Natural killer cell treated with Interleukin-12 subunit alpha and Interleukin-12 subunit beta and Interleukin-15 and Interleukin-18, amount 100 ng/mL, for 72 hours (primary cell): ENCODE measurements at regions not wholly inside any gene's neighbourhood (a gene's known extent, or its start where the extent isn't known, plus 50 kb on each side); places are given as distances from the start of the nearest gene placed in this dataset.
"Not testable (repeated sequence)": the region's sequence is repeated elsewhere in the genome, so short reads cannot be mapped to it uniquely, and the experiment has no call there.

Source experiments
- ATAC-seq, 2 donors: fragments of 150-1000 bp; cut with Tn5 transposase in 1 of 2; sonication (Bioruptor Pico), chemical (Tn5 transposase) in 1 of 2; 2 replicates each; pipeline ENCODE4 v1.10.0; 2021
- DNase-seq: peaks from one replicate; pipeline ENCODE4 v3.0.0; 2022; ENCODE audit warnings: low spot score
- H3K27ac Mint-ChIP-seq, 2 donors: 1 replicate in 1 of 2; 2 replicates in 1 of 2; pipeline ENCODE4 v1.8.0; 2022; ENCODE audit warnings: mixed read lengths in 2 of 2, mild to moderate bottlenecking in 1 of 2, moderate library complexity in 1 of 2
- H3K27me3 Mint-ChIP-seq, 2 donors: 1 replicate in 1 of 2; 2 replicates in 1 of 2; pipeline ENCODE4 v1.8.0; 2022; ENCODE audit warnings: mixed read lengths in 2 of 2
- H3K36me3 Mint-ChIP-seq: one replicate; pipeline ENCODE4 v1.8.0; 2022; ENCODE audit warnings: mixed read lengths
- H3K4me1 Mint-ChIP-seq, 2 donors: 1 replicate in 1 of 2; 2 replicates in 1 of 2; pipeline ENCODE4 v1.8.0; 2022; ENCODE audit warnings: low read depth in 2 of 2, mixed read lengths in 2 of 2, mild to moderate bottlenecking in 1 of 2
- H3K4me3 Mint-ChIP-seq: one replicate; pipeline ENCODE4 v1.8.0; 2022; ENCODE audit warnings: mixed read lengths
- H3K9me3 Mint-ChIP-seq: 2 replicates; pipeline ENCODE4 v1.8.0; 2022; ENCODE audit warnings: mixed read lengths

DNA sequence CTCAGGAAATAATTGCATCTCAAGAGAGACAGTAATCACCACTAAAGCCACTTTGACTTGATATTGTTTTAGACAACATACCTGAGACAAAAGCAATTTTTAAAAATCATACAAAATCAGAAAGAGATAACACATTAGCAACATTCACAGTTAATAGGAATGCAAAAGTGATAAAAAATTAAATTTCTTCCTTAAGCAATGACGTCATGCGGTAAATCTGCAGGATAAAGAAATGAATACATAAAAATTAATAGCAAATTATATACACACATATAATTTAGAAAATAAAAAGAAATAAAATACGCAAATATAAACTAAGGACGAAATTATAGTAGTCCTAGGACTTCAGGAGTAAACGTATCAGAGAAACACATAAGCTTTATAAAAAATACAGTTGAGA, 866.5 kb upstream of the PRKX start:
- H3K27me3 Mint-ChIP-seq, result no peaks in the 10 kb centered on the region
- H3K4me1 Mint-ChIP-seq, result no peaks in the 10 kb centered on the region
- H3K4me3 Mint-ChIP-seq, result no peak overlapping the region
- no peaks in the 10 kb centered on the region for H3K36me3 Mint-ChIP-seq
- ATAC-seq (no peak), DNase-seq (no peak)
- peaks cover 7% of the 10 kb centered on the region for H3K9me3 Mint-ChIP-seq
- no peak overlapping the region for H3K27ac Mint-ChIP-seq

DNA sequence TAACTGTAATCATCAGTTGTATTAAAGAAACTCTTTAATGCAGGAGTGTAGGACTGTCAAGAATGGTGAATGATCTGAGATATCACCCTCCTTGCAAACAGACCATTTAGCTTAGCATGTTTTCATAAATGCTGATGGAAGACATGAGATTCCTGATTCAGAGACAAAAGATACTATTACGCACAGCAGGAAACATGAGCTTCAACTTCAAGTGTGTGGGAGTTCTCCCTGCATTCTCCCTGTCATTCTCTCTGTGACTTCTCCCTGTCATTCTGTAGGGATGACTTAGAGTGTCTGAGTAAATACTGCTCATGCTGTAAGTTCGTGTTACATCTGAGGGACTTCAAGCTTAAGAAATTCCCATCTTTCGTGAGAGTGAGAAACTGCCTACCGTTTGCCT, 866.0 kb upstream of the PRKX start:
- Mint-ChIP-seq H3K4me1 (no peaks in the 10 kb centered on the region), H3K4me3 (no peak overlapping the region), H3K36me3 (no peaks in the 10 kb centered on the region), H3K27ac (no peak overlapping the region), H3K27me3 (no peaks in the 10 kb centered on the region), H3K9me3 (peaks cover 2% of the 10 kb centered on the region)
- ATAC-seq (no peak), DNase-seq (no peak)

DNA sequence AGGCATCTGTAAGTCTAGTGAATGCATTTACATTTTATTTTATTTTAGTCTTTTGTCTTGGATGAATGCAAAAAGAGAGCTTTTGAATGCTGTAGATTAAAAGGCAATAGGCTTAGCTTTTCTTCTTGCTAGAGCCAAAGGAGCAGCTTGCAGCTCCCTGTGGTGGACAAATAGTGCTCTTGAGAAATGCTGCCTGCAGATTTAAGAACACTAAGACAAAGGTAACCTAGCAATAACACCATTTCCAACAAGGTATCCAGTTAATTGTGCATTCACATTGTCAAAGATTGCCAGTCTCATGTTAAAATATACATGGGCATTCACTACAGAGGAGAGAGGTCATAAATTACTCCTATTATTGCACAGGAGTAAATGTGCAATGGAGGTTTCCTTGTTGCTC, 859.2 kb upstream of the PRKX start:
- no peak overlapping the region for H3K4me3 Mint-ChIP-seq
- H3K36me3 Mint-ChIP-seq, result no peaks in the 10 kb centered on the region
- H3K27ac Mint-ChIP-seq, result no peak overlapping the region
- DNase-seq (no peak), ATAC-seq (no peak)
- no peaks in the 10 kb centered on the region for H3K4me1 Mint-ChIP-seq
- H3K27me3 Mint-ChIP-seq, result no peaks in the 10 kb centered on the region
- H3K9me3 Mint-ChIP-seq, result peaks cover 8% of the 10 kb centered on the region

DNA sequence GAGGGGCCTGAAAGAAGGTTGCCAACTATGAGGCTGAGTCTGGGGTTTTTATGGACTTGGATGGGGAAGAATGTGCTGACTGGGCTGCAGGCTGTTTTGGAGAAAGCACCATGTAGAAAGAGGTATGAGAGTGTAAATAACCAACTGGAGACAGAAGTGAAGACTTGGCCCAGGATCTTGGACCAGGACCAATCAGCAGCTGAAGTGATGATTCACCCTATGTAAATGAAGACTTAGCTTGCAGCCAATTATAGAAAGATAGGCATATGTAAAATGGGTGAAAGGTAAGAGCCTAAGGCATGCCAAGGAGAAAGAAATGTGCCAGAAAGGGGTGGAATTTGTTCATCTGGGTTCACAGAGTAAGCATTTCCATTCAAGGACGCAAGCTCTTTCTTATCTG, 856.7 kb upstream of the PRKX start:
- H3K9me3 Mint-ChIP-seq, result peaks cover 10% of the 10 kb centered on the region
- no peak overlapping the region for H3K4me3 Mint-ChIP-seq
- no peaks in the 10 kb centered on the region for H3K4me1 Mint-ChIP-seq
- ATAC-seq, result no peak
- H3K36me3 Mint-ChIP-seq, result no peaks in the 10 kb centered on the region
- no peak overlapping the region for H3K27ac Mint-ChIP-seq
- no peak for DNase-seq
- no peaks in the 10 kb centered on the region for H3K27me3 Mint-ChIP-seq

DNA sequence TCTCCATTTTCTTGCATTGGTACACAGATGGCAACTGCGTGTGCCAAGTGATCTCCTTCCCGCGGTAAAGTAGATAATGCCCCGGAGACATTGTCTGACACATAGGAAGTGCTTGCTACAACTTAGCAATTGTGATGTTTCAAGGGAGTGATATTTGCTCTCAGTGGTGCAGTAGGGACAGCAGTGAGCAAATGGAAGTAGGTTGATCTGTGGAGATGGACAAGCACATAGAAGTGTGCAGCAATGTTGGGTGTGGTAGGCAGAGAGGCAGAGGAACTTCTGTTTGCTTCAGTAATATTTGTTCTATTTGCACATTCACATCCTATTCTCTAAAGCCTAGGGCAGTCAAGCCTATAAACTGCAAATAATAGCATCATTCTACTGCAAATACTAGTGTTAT, 846.7 kb upstream of the PRKX start:
- H3K4me3 Mint-ChIP-seq, result no peak overlapping the region
- no peaks in the 10 kb centered on the region for H3K36me3 Mint-ChIP-seq
- H3K9me3 Mint-ChIP-seq, result peaks cover 5% of the 10 kb centered on the region
- no peak overlapping the region for H3K27ac Mint-ChIP-seq
- no peak for ATAC-seq
- no peaks in the 10 kb centered on the region for H3K4me1 Mint-ChIP-seq
- no peak for DNase-seq
- H3K27me3 Mint-ChIP-seq, result no peaks in the 10 kb centered on the region

DNA sequence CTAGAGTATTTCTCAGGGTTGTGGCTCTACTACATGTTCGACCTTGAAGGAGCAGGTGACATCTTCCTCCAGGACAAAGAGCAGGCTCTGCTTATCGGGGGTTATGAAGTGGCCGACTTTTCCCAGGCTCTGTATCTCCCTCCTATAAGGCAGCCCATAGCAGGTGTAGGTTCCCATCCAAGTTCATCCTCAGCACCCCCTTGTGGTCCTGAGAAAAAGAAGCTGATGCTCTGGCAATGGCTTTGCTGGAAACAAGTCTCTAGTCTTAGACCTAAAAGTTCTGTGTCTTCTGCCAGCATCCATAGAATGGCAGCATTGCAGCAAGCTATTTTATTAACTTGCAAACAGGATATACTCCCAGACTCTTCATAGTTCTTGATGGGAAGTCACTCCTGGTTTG, 836.6 kb upstream of the PRKX start:
- DNase-seq (no peak), ATAC-seq (no peak)
- no peaks in the 10 kb centered on the region for H3K36me3 Mint-ChIP-seq
- H3K4me1 Mint-ChIP-seq, result peaks cover 0 to 3% of the 10 kb centered on the region in 2 donors
- H3K27ac Mint-ChIP-seq, result no peak overlapping the region
- H3K4me3 Mint-ChIP-seq, result no peak overlapping the region
- H3K27me3 Mint-ChIP-seq, result no peaks in the 10 kb centered on the region
- no peaks in the 10 kb centered on the region for H3K9me3 Mint-ChIP-seq

DNA sequence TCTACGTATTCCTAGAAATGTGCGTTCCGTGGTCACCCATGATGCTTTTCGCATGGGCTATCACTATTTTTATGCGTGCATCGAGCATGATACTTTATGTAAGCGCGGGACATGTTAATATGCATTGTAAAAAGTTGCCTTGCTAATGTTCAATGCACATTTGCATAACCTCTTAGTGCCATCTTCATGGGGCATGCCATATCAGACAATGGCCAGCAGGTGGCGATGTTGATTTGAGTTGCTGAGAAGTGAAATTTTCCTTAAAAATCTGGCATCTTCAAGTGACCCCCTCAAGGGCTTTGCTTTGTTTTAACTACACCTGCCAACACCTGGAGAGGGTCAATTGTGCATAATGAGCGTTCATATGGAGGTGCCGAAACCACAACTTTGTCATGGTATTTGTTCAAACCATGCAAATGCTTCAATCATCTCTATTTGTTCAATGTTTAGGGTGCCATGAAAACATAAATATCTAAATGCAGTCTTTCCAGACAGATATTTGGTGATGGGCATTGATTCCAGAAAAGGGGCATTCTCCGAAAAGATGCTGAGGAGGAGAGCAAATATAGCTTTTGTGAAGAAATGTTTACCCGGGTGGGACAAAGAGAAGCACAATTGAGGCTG, 833.9 kb upstream of the PRKX start:
- DNase-seq (peak; percentile 62), ATAC-seq (no peak)
- no peaks in the 10 kb centered on the region for H3K27me3 Mint-ChIP-seq
- H3K4me3 Mint-ChIP-seq, result no peak overlapping the region
- no peaks in the 10 kb centered on the region for H3K9me3 Mint-ChIP-seq
- H3K36me3 Mint-ChIP-seq, result no peaks in the 10 kb centered on the region
- H3K4me1 Mint-ChIP-seq, result peaks cover 0 to 3% of the 10 kb centered on the region in 2 donors
- no peak overlapping the region for H3K27ac Mint-ChIP-seq

DNA sequence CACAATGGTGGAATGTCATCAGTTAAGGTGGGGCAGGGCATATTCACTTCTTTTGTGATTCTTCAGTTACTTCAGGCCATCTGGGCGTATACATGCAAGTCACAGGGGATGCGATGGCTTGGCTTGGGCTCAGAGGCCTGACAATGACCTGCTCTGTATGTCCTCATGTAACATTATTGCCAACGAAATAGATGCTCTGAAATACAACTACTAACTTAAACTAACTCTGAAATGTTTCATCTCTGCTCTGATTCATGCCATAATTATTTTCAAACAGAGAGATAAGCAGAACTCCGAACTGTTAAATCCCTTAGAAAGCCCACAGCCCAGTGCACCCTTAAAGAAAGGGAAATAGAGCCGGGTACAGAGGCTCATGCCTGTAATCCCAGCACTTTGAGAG, 832.7 kb upstream of the PRKX start:
- not testable (repeated sequence) for DNase-seq, H3K9me3 Mint-ChIP-seq, H3K27ac Mint-ChIP-seq, H3K4me1 Mint-ChIP-seq, H3K36me3 Mint-ChIP-seq, H3K27me3 Mint-ChIP-seq, H3K4me3 Mint-ChIP-seq, ATAC-seq

DNA sequence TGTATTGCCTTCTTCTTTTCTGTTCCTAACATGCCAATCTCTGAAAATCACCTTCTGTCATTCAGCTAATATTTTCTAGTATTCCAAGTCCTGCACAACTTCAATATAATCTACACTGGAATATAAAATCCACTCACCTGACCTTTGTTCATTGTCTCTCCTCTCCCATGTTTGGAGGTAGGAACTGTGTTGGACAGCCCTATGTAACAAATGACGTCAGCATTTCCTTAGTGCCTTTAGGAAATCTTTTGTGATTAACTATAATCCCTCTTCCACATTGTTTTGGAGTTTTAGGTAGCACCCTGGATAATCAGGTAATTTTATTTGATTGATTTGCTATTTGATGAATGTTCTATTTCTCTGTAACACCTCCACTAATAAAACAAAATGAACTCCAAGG, 814.8 kb upstream of the PRKX start:
- peaks cover 4% of the 10 kb centered on the region for H3K9me3 Mint-ChIP-seq
- no peaks in the 10 kb centered on the region for H3K36me3 Mint-ChIP-seq
- H3K4me1 Mint-ChIP-seq, result no peaks in the 10 kb centered on the region
- no peak for DNase-seq
- no peak overlapping the region for H3K4me3 Mint-ChIP-seq
- no peak for ATAC-seq
- no peaks in the 10 kb centered on the region for H3K27me3 Mint-ChIP-seq
- H3K27ac Mint-ChIP-seq, result no peak overlapping the region

DNA sequence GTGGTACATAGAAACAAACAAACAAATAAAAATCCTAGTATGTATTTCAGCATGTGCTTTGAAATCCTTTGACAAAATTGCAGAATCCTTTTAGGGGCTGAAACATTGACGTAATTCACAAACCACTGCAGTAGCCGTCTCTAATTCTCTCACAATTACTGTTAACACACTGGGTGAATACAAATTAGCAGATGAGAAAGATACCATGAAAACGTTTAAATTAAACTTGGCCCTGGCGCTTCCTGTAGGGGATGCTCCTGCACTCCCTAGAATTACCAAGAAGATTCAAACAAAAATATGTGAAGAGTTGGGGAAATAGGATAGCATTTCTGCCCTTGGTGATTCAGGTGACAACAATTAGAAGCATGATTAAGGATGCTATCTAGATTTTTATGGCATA, 772.5 kb upstream of the PRKX start:
- Mint-ChIP-seq H3K9me3 (peaks cover 11% of the 10 kb centered on the region), H3K27me3 (no peaks in the 10 kb centered on the region), H3K36me3 (no peaks in the 10 kb centered on the region), H3K27ac (no peak overlapping the region), H3K4me3 (no peak overlapping the region), H3K4me1 (no peaks in the 10 kb centered on the region)
- DNase-seq, result no peak
- ATAC-seq, result no peak

DNA sequence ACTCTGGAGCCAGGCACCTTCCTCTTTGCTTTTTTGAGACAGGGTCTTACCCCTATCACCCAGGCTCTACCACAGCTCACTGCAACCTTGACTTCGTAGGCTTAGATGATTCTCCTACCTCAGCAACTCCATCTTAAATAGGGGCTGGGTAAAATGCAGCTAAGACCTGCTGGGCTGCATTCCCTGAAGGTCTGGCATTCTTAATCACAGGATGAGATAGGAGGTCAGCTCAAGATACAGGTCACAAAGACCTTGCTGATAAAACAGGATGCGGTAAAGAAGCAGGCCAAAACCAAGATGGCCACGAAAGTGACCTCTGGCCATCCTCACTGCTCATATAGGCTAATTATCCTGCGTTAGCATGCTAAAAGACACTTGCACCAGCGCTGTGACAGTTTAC, 770.8 kb upstream of the PRKX start:
- Mint-ChIP-seq H3K36me3 (no peaks in the 10 kb centered on the region), H3K27ac (no peak overlapping the region), H3K27me3 (no peaks in the 10 kb centered on the region), H3K9me3 (peaks cover 14% of the 10 kb centered on the region), H3K4me3 (no peak overlapping the region), H3K4me1 (no peaks in the 10 kb centered on the region)
- ATAC-seq (no peak), DNase-seq (no peak)

DNA sequence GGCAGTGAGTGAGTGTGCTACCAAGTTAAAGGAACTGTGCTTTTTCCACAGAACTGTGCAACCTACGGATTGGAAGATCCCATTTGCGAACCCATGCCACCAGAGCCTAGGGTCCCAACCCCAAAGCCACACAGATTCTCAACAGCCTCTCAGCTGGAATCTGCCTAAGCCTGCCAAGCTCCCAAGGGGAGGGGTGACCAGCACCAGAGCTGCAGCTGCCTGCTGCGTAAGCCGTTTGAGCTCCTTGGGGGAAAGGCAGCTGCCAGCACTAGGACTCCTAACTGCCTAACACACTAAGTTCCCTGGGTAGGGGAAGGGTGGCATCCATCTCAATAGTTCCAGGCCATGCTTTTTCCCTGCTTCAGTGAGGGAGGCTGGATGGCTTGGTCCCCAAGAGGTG, 738.1 kb upstream of the PRKX start:
- no peaks in the 10 kb centered on the region for H3K27me3 Mint-ChIP-seq
- no peaks in the 10 kb centered on the region for H3K4me1 Mint-ChIP-seq
- DNase-seq (no peak), ATAC-seq (no peak)
- H3K9me3 Mint-ChIP-seq, result peaks cover 23% of the 10 kb centered on the region
- no peaks in the 10 kb centered on the region for H3K36me3 Mint-ChIP-seq
- H3K27ac Mint-ChIP-seq, result no peak overlapping the region
- H3K4me3 Mint-ChIP-seq, result no peak overlapping the region

DNA sequence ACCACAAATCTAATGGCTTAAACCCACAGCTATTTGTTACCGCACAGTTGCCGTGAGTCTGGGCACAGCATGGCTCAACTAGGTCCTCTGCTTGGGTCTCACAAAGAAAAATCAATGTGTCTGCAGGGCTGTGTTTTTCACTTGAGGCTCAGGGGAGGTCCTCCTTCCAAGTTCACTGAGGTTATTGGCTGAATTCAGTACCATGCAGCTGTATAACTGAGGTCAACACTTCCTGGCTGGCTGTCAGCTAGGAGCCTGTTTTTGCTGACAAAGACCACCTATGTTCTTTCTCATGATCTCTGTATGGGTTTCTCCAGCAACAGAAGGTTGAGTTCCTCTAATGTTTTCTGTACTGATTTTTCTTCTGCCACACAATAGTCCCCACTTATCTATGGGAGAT, 736.7 kb upstream of the PRKX start:
- DNase-seq (no peak), ATAC-seq (no peak)
- H3K4me1 Mint-ChIP-seq, result no peaks in the 10 kb centered on the region
- H3K36me3 Mint-ChIP-seq, result no peaks in the 10 kb centered on the region
- H3K27me3 Mint-ChIP-seq, result no peaks in the 10 kb centered on the region
- H3K4me3 Mint-ChIP-seq, result no peak overlapping the region
- peaks cover 26% of the 10 kb centered on the region for H3K9me3 Mint-ChIP-seq
- H3K27ac Mint-ChIP-seq, result no peak overlapping the region

DNA sequence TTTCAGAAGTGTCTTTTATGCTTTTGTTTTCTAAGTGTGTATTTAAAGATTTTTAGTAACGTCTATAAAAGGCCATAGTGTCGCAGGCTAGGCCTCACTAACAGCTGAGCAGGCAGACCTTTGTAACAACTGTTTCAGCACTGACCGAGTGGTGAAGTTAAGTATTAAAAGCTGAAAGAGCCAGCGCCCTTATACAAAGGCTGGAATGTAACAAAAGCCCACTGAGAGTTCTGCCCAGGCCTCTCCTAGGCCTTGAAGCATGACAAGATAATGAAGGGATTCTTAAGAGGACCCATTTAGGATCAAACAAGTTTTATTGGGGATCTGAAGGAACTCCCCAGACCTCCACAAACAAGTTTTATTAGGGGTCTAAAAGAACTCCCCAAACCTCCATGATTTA, 722.5 kb upstream of the PRKX start:
- ATAC-seq, result no peak
- Mint-ChIP-seq H3K9me3 (peaks cover 4% of the 10 kb centered on the region), H3K27me3 (no peaks in the 10 kb centered on the region), H3K27ac (no peak overlapping the region), H3K36me3 (no peaks in the 10 kb centered on the region), H3K4me1 (no peaks in the 10 kb centered on the region), H3K4me3 (no peak overlapping the region)
- no peak for DNase-seq

DNA sequence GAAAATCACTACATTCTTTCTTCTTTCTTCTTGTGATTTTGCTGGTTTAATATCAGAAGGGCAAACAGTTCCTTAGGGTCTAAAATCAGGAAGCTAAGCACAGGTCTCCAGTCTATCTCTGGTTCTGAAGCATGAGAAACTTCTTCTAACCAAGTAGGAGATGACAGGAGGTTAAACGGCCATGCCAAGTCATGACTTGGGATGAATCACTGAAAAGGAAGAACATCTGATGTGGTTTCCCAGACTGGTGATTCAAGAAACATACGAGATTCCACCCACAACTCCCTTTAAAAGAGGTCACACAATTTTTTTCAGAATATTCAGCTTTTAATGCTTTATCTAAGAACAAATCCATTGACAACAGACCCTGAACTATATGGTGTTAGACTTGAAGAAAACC, 684.0 kb upstream of the PRKX start:
- H3K4me3 Mint-ChIP-seq, result no peak overlapping the region
- no peak for ATAC-seq
- no peak overlapping the region for H3K27ac Mint-ChIP-seq
- H3K9me3 Mint-ChIP-seq, result peaks cover 20% of the 10 kb centered on the region
- peaks cover 5% of the 10 kb centered on the region for H3K36me3 Mint-ChIP-seq
- H3K27me3 Mint-ChIP-seq, result no peaks in the 10 kb centered on the region
- H3K4me1 Mint-ChIP-seq, result no peaks in the 10 kb centered on the region
- DNase-seq, result no peak
